RKO (cell line): ENCODE measurements at regions not wholly inside any gene's neighbourhood (a gene's known extent, or its start where the extent isn't known, plus 50 kb on each side); places are given as distances from the start of the nearest gene placed in this dataset.
A peak's percentile ranks its signal among the peaks of the same experiment; 100 is the strongest.
"Not testable (repeated sequence)": the region's sequence is repeated elsewhere in the genome, so short reads cannot be mapped to it uniquely, and the experiment has no call there.

Source experiments
- DNase-seq: peaks from one replicate; pipeline ENCODE4 v3.0.0-alpha.2; 2016; ENCODE audit warnings: low spot score

DNA sequence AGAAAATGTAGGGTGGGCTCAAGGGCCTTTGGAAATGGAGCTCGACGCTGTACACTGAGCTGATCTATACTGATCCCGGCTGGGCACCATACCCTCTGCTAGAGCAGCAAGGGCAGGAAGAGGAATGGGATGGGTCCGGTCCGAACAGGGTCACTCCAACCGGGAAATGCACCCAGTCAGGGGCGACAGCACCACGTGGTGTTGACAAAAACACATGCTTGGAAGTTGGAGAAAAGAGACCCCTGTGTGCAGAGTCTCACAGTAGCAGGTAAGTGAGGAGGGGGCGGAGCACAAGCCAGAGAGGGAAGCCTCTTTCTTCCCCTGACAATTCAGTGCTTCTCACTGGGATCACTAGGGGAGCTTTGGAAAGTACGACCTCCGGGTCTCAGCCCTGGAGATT, 84.1 kb upstream of the ASB18 start:
- no peak for DNase-seq

DNA sequence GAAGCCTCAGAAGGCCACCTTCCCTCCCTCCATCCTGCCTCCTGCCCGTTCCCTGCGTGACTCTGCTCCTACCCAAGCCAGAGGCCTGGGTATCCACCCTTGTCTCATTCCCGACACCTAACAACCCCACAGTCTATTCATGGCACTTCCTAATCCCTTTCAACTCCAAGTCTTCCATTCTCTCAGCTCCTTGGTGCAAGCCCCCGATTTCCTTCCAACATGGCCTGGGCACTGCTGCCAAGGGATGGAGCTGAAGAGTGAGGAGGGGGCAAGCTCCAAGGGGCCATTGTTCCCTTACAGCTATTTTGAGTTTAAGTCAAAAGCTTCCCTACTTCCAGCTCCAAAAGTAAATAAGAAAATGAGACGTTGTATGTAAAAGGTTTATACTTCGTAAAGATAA, 84.8 kb upstream of the ASB18 start:
- no peak for DNase-seq

DNA sequence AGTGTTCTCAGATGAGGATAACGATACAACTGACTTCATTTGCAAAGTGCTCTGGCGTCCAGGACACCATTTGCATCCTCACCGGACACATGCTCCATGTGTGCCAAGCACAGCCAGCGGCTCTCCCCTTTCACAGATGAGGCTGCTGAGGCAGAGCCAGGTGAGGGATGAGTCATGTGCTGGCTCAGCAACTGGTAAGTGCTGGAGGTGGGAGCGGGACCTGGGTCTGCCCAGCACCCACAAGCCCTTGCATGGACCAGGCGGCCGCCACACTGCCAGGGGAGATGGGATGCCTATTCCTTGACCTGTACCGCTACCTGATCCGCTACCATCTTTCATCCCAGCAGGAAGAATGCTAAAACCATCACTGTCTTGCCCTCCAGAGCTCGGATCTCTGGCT, 86.2 kb upstream of the ASB18 start:
- no peak for DNase-seq

GRCh38 chr2:236351966-236352525, 87.8 kb upstream of the ASB18 start:
- DNase-seq = no peak

GRCh38 chr2:236352761-236353593, 88.8 kb upstream of the ASB18 start:
- DNase-seq = peak; percentile 46

GRCh38 chr2:236353594-236353942, 89.4 kb upstream of the ASB18 start:
- DNase-seq = no peak

- no peak for DNase-seq
Observed at GRCh38 chr2:236354056-236354940, 90.1 kb upstream of the ASB18 start.

DNA sequence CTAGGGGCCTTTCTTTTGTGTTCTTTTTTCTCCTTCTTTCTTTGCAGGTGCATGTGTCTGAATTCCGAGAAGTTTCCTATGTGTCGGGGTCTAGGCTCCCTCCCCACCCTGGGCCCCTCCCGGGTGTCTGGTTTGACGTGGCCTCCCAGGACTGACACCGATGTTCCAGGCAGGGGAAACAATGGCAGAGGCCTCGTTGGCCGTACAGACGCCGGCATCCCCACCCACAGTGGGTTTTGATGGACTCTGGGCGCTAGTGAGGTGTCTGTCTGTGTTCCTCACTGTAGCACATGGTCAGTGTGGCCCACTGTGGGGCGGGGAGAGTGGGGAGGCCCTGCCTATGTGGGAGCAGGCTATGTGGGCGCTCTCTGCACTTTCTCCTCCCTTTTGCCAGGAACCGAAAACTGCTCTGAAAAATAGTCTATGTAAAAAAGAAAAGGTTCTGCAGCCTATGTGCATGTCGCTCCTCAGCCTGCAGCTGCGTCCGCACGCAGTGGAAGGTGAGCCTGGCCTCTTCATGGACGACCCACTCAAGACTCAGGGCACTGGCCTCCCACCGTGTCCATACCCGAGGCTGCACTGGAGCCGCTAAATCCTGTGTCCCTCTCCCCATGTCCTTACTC, 90.9 kb upstream of the ASB18 start:
- no peak for DNase-seq

- no peak for DNase-seq
Observed at GRCh38 chr2:236355911-236356310, 91.7 kb upstream of the ASB18 start.

- not testable (repeated sequence) for DNase-seq
Observed at GRCh38 chr2:236356321-236356720, 92.1 kb upstream of the ASB18 start.

- not testable (repeated sequence) for DNase-seq
Observed at GRCh38 chr2:236358482-236358881, 94.3 kb upstream of the ASB18 start.

GRCh38 chr2:236359426-236360045, 95.3 kb upstream of the ASB18 start:
- no peak for DNase-seq

GRCh38 chr2:236360496-236360895, 96.3 kb upstream of the ASB18 start:
- DNase-seq = no peak

DNA sequence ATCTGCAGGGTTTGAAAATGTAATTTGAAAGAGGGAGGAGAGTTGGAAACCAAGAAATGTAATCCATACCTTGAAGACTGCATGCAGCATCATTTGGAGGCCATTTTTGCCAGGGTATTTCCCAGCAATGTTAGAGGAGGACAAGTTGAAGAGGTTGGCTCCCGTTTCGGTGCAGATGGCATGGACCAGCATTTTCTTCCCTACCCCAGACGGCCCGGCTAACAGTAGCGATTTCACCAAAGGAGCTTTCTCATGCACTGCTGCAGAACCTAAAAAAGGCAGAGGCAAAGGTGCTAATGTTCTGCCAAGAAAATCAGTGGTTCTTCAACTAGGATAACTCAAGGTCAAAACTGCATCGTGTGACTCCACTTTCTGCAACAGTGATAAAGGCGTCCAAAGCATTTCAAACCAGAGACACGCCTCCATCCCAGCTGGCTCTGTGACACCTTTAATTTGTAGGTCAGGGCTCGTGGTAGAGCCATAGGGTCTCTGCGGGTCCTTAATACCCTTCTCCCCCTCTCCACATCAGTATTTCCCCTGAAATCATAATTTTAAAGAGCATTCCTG, 99.6 kb upstream of the ASB18 start:
- no peak for DNase-seq

DNA sequence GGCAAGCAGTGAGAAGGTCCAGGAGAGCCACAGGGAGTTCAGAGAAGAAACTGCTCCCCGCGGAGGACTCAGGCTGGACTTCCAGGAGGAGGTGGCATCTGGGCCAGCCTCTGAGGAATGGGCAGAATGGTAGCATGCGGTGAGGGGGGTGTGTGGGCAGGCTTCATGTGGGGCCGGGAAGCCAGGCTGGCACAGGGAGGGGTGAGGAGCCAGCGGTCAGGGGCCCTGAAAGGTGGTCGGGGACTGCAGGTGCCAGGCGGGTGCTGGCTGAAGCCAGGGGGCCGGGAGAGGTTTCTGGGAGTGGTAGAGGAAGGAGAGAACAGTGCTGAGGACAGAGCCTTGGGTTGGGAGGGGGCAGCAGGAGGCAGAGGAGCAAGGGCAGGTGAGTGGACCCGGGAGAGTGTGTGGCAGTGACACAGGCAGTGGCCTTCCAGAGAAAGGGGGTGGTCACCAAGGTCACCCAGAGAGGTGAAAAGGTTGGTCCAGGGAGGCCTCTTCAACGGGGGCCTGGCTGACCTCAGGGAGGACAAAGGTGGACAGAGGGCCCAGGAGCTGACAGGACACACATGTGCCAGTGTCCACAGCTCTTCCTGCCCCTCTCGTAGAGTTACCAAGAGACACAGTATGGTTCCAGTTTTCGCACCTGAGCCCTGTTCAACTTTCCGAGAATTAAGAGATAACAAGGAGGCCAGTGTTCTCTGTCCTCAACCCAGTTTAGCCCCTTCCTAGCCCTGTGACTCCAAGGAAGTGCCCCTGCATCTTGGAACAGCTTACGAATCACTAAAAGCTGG, 101.2 kb upstream of the ASB18 start:
- no peak for DNase-seq

GRCh38 chr2:236366049-236366387, 101.8 kb upstream of the ASB18 start:
- no peak for DNase-seq

DNA sequence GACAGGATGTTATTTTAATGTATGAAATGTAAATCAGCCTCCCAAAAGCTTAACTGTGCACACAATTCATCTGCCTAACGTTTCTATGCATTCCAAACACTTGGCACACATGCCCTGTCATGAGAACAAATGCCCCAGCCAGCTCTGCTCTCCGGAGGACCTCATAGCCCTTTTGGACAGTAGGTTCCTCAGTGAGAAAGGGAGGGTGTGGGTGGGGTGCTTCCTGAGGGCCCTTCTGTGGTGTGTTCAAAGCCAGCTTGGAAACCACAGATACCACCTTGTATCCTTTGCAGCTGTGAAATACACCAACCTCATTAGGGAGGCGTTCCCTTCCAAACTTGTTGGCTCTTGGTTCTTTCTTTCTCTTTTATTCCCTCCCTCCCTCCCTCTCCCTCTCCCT, 102.2 kb upstream of the ASB18 start:
- DNase-seq = no peak

- no peak for DNase-seq
Observed at GRCh38 chr2:236367506-236368289, 103.5 kb upstream of the ASB18 start.

DNA sequence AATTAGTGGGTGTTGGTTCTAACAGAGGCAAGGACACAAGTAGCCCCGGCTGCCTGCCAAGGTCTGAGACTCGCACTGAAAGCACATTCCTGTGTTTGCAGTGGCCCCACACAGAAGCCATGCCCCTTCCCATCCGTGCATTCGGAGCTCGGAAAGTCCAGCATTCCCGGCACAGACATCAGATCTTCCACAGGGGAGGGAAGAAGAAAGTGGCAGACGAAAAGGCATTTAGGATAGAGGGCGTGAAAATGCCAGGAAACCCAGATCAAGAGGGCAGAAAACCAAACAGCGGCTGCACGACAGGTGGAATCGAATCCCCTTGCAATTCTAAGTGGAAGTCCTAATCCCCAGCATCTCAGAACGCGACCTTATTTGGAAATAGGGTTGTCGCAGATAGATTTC, 105.5 kb upstream of the ASB18 start:
- DNase-seq = no peak

- DNase-seq = no peak
Observed at GRCh38 chr2:236370847-236371409, 106.7 kb upstream of the ASB18 start.
